ENCODE measurements at regions not wholly inside any gene's neighbourhood (a gene's known extent, or its start where the extent isn't known, plus 50 kb on each side); places are given as distances from the start of the nearest gene placed in this dataset.

- ATAC-seq (no peak), DNase-seq (ENCODE audit: low spot score) (no peak)
- H3K9me3 Mint-ChIP-seq = no peaks in the 10 kb centered on the region
- H3K4me3 Mint-ChIP-seq = no peak overlapping the region
- no peak overlapping the region for H3K27ac Mint-ChIP-seq
- no peaks in the 10 kb centered on the region for H3K4me1 Mint-ChIP-seq (ENCODE audit: low read depth in 2 of 2)
- H3K36me3 Mint-ChIP-seq = no peaks in the 10 kb centered on the region
- H3K27me3 Mint-ChIP-seq = peaks cover 0 to 17% of the 10 kb centered on the region in 2 donors
Measured at GRCh38 chr5:3654515-3654914, 58.9 kb downstream of the IRX1 start.

GRCh38 chr5:3656803-3657202 is 61.2 kb downstream of the IRX1 start:
- no peak for DNase-seq (ENCODE audit: low spot score)
- peaks cover 0 to 10% of the 10 kb centered on the region in 2 donors for H3K27me3 Mint-ChIP-seq
- H3K36me3 Mint-ChIP-seq = no peaks in the 10 kb centered on the region
- no peaks in the 10 kb centered on the region for H3K9me3 Mint-ChIP-seq
- H3K4me3 Mint-ChIP-seq = no peak overlapping the region
- no peak for ATAC-seq
- H3K4me1 Mint-ChIP-seq (ENCODE audit: low read depth in 2 of 2) = peaks cover 0 to under 1% of the 10 kb centered on the region in 2 donors
- no peak overlapping the region for H3K27ac Mint-ChIP-seq

- no peaks in the 10 kb centered on the region for H3K9me3 Mint-ChIP-seq
- H3K36me3 Mint-ChIP-seq = no peaks in the 10 kb centered on the region
- no peak overlapping the region for H3K27ac Mint-ChIP-seq
Measured at GRCh38 chr5:3657364-3658022, 61.9 kb downstream of the IRX1 start.

GRCh38 chr5:3658929-3659328 is 63.3 kb downstream of the IRX1 start:
- no peaks in the 10 kb centered on the region for H3K9me3 Mint-ChIP-seq
- H3K27me3 Mint-ChIP-seq = peaks cover 0 to 6% of the 10 kb centered on the region in 2 donors
- no peaks in the 10 kb centered on the region for H3K36me3 Mint-ChIP-seq

More at GRCh38 chr5:3657364-3658022, 61.9 kb downstream of the IRX1 start:
- Mint-ChIP-seq H3K4me3 (no peak overlapping the region), H3K27me3 (peaks cover 0 to 6% of the 10 kb centered on the region in 2 donors), H3K4me1 (ENCODE audit: low read depth in 2 of 2) (peaks cover 0 to 7% of the 10 kb centered on the region in 2 donors)
- no peak for DNase-seq (ENCODE audit: low spot score)
- ATAC-seq = no peak

GRCh38 chr5:3659907-3660306 is 64.3 kb downstream of the IRX1 start:
- Mint-ChIP-seq H3K27ac (no peak overlapping the region), H3K36me3 (no peaks in the 10 kb centered on the region)

More at GRCh38 chr5:3658929-3659328, 63.3 kb downstream of the IRX1 start:
- no peak overlapping the region for H3K27ac Mint-ChIP-seq
- no peak overlapping the region for H3K4me3 Mint-ChIP-seq
- peaks cover 0 to 7% of the 10 kb centered on the region in 2 donors for H3K4me1 Mint-ChIP-seq (ENCODE audit: low read depth in 2 of 2)
- no peak for ATAC-seq
- DNase-seq (ENCODE audit: low spot score) = no peak

GRCh38 chr5:3660630-3661029 is 65.0 kb downstream of the IRX1 start:
- no peak for ATAC-seq
- peaks cover 0 to 6% of the 10 kb centered on the region in 2 donors for H3K27me3 Mint-ChIP-seq

More at GRCh38 chr5:3659907-3660306, 64.3 kb downstream of the IRX1 start:
- peaks cover 0 to 7% of the 10 kb centered on the region in 2 donors for H3K4me1 Mint-ChIP-seq (ENCODE audit: low read depth in 2 of 2)
- H3K4me3 Mint-ChIP-seq = no peak overlapping the region
- peaks cover 0 to 6% of the 10 kb centered on the region in 2 donors for H3K27me3 Mint-ChIP-seq
- H3K9me3 Mint-ChIP-seq = no peaks in the 10 kb centered on the region
- ATAC-seq = no peak
- DNase-seq (ENCODE audit: low spot score) = no peak

GRCh38 chr5:3661755-3662296 is 66.2 kb downstream of the IRX1 start:
- DNase-seq (ENCODE audit: low spot score) = no peak
- no peaks in the 10 kb centered on the region for H3K9me3 Mint-ChIP-seq
- peak overlapping the region in 1 of 2 donors; percentile 81 for H3K27ac Mint-ChIP-seq
- ATAC-seq = peak in 1 of 2 donors; percentile 67
- peaks cover 5% of the 10 kb centered on the region for H3K36me3 Mint-ChIP-seq
- peaks cover 0 to 4% of the 10 kb centered on the region in 2 donors for H3K27me3 Mint-ChIP-seq
- H3K4me3 Mint-ChIP-seq = no peak overlapping the region
- peaks cover 0 to 7% of the 10 kb centered on the region in 2 donors for H3K4me1 Mint-ChIP-seq (ENCODE audit: low read depth in 2 of 2)

More at GRCh38 chr5:3660630-3661029, 65.0 kb downstream of the IRX1 start:
- no peaks in the 10 kb centered on the region for H3K9me3 Mint-ChIP-seq
- no peaks in the 10 kb centered on the region for H3K36me3 Mint-ChIP-seq
- peaks cover 0 to 7% of the 10 kb centered on the region in 2 donors for H3K4me1 Mint-ChIP-seq (ENCODE audit: low read depth in 2 of 2)
- no peak for DNase-seq (ENCODE audit: low spot score)
- peak overlapping the region in 1 of 2 donors; percentile 22 for H3K27ac Mint-ChIP-seq
- H3K4me3 Mint-ChIP-seq = no peak overlapping the region

- Mint-ChIP-seq H3K9me3 (no peaks in the 10 kb centered on the region), H3K4me3 (no peak overlapping the region)
Measured at GRCh38 chr5:3662344-3662743, 66.7 kb downstream of the IRX1 start.

GRCh38 chr5:3671337-3671736 is 75.7 kb downstream of the IRX1 start:
- H3K27ac Mint-ChIP-seq = no peak overlapping the region
- H3K36me3 Mint-ChIP-seq = peaks cover 5% of the 10 kb centered on the region
- peaks cover 0 to 9% of the 10 kb centered on the region in 2 donors for H3K27me3 Mint-ChIP-seq
- H3K4me1 Mint-ChIP-seq (ENCODE audit: low read depth in 2 of 2) = no peaks in the 10 kb centered on the region
- DNase-seq (ENCODE audit: low spot score) = no peak
- no peak overlapping the region for H3K4me3 Mint-ChIP-seq
- peak in 1 of 2 donors; percentile 32 for ATAC-seq
- H3K9me3 Mint-ChIP-seq = no peaks in the 10 kb centered on the region

More at GRCh38 chr5:3662344-3662743, 66.7 kb downstream of the IRX1 start:
- Mint-ChIP-seq H3K4me1 (ENCODE audit: low read depth in 2 of 2) (peaks cover 0 to 7% of the 10 kb centered on the region in 2 donors), H3K36me3 (peaks cover 5% of the 10 kb centered on the region), H3K27ac (peak overlapping the region in 1 of 2 donors; percentile 81), H3K27me3 (no peaks in the 10 kb centered on the region)
- DNase-seq (ENCODE audit: low spot score) (no peak), ATAC-seq (peak in 1 of 2 donors; percentile 6)

- Mint-ChIP-seq H3K4me1 (ENCODE audit: low read depth in 2 of 2) (no peaks in the 10 kb centered on the region), H3K27me3 (peaks cover 0 to 2% of the 10 kb centered on the region in 2 donors), H3K27ac (no peak overlapping the region), H3K36me3 (no peaks in the 10 kb centered on the region), H3K4me3 (no peak overlapping the region), H3K9me3 (no peaks in the 10 kb centered on the region)
- no peak for ATAC-seq
- DNase-seq (ENCODE audit: low spot score) = no peak
Measured at GRCh38 chr5:3678801-3679200, 83.2 kb downstream of the IRX1 start.

GRCh38 chr5:3680821-3681220 is 85.2 kb downstream of the IRX1 start:
- Mint-ChIP-seq H3K27ac (no peak overlapping the region), H3K27me3 (peaks cover 0 to 2% of the 10 kb centered on the region in 2 donors), H3K36me3 (no peaks in the 10 kb centered on the region), H3K4me1 (ENCODE audit: low read depth in 2 of 2) (no peaks in the 10 kb centered on the region), H3K9me3 (no peaks in the 10 kb centered on the region), H3K4me3 (no peak overlapping the region)
- DNase-seq (ENCODE audit: low spot score) = no peak
- ATAC-seq = no peak

GRCh38 chr5:3684118-3684517 is 88.5 kb downstream of the IRX1 start:
- Mint-ChIP-seq H3K27ac (no peak overlapping the region), H3K4me1 (ENCODE audit: low read depth in 2 of 2) (no peaks in the 10 kb centered on the region), H3K4me3 (no peak overlapping the region), H3K9me3 (no peaks in the 10 kb centered on the region), H3K36me3 (no peaks in the 10 kb centered on the region), H3K27me3 (peaks cover 0 to 2% of the 10 kb centered on the region in 2 donors)
- DNase-seq (ENCODE audit: low spot score) (no peak), ATAC-seq (no peak)

GRCh38 chr5:3684771-3685354 is 89.2 kb downstream of the IRX1 start:
- DNase-seq (ENCODE audit: low spot score) (no peak), ATAC-seq (no peak)
- Mint-ChIP-seq H3K4me1 (ENCODE audit: low read depth in 2 of 2) (no peaks in the 10 kb centered on the region), H3K27me3 (peaks cover 0 to 2% of the 10 kb centered on the region in 2 donors), H3K27ac (no peak overlapping the region), H3K9me3 (peaks cover 2% of the 10 kb centered on the region), H3K4me3 (no peak overlapping the region), H3K36me3 (no peaks in the 10 kb centered on the region)

GRCh38 chr5:3694819-3695218 is 99.2 kb downstream of the IRX1 start:
- H3K4me1 Mint-ChIP-seq (ENCODE audit: low read depth in 2 of 2) = no peaks in the 10 kb centered on the region
- no peak overlapping the region for H3K4me3 Mint-ChIP-seq
- H3K9me3 Mint-ChIP-seq = peaks cover 5% of the 10 kb centered on the region
- DNase-seq (ENCODE audit: low spot score) (no peak), ATAC-seq (peak in 1 of 2 donors; percentile 17)
- no peaks in the 10 kb centered on the region for H3K36me3 Mint-ChIP-seq
- peaks cover 0 to 21% of the 10 kb centered on the region in 2 donors for H3K27me3 Mint-ChIP-seq
- H3K27ac Mint-ChIP-seq = no peak overlapping the region
